ENCODE measurements at regions not wholly inside any gene's neighbourhood (a gene's known extent, or its start where the extent isn't known, plus 50 kb on each side); places are given as distances from the start of the nearest gene placed in this dataset.

GRCh38 chr10:62616885-62617590, 187.5 kb upstream of the ADO start:
- DNase-seq: no peak
- Histone ChIP-seq H3K9me3 (no peaks in the 10 kb centered on the region), H3K27me3 (no peaks in the 10 kb centered on the region), H3K4me3 (ENCODE audit: low read depth, low read length) (no peak overlapping the region), H3K36me3 (no peaks in the 10 kb centered on the region), H3K4me1 (no peaks in the 10 kb centered on the region)
- no peak for TF ChIP-seq CTCF (IDR thresholded peaks at IDR 0.05; ENCODE audit: low read depth, low read length)

- DNase-seq: no peak
Measured at GRCh38 chr10:62617652-62618051, 186.9 kb upstream of the ADO start.

GRCh38 chr10:62618054-62618453, 186.5 kb upstream of the ADO start:
- H3K4me1 ChIP-seq: no peaks in the 10 kb centered on the region
- no peak for TF ChIP-seq CTCF (IDR thresholded peaks at IDR 0.05; ENCODE audit: low read depth, low read length)
- no peak overlapping the region for H3K4me3 ChIP-seq (ENCODE audit: low read depth, low read length)
- H3K27me3 ChIP-seq: no peaks in the 10 kb centered on the region
- DNase-seq: no peak
- no peaks in the 10 kb centered on the region for H3K9me3 ChIP-seq
- no peaks in the 10 kb centered on the region for H3K36me3 ChIP-seq

More at GRCh38 chr10:62617652-62618051, 186.9 kb upstream of the ADO start:
- no peaks in the 10 kb centered on the region for H3K36me3 ChIP-seq
- no peaks in the 10 kb centered on the region for H3K9me3 ChIP-seq
- no peak overlapping the region for H3K4me3 ChIP-seq (ENCODE audit: low read depth, low read length)
- H3K4me1 ChIP-seq: no peaks in the 10 kb centered on the region
- H3K27me3 ChIP-seq: no peaks in the 10 kb centered on the region
- TF ChIP-seq CTCF (IDR thresholded peaks at IDR 0.05; ENCODE audit: low read depth, low read length): no peak

- no peak for TF ChIP-seq CTCF (IDR thresholded peaks at IDR 0.05; ENCODE audit: low read depth, low read length)
- DNase-seq: no peak
- no peaks in the 10 kb centered on the region for H3K4me1 ChIP-seq
- H3K36me3 ChIP-seq: no peaks in the 10 kb centered on the region
- no peaks in the 10 kb centered on the region for H3K27me3 ChIP-seq
- no peak overlapping the region for H3K4me3 ChIP-seq (ENCODE audit: low read depth, low read length)
- no peaks in the 10 kb centered on the region for H3K9me3 ChIP-seq
Measured at GRCh38 chr10:62618576-62619412, 185.7 kb upstream of the ADO start.

- Histone ChIP-seq H3K36me3 (no peaks in the 10 kb centered on the region), H3K27me3 (no peaks in the 10 kb centered on the region), H3K4me3 (ENCODE audit: low read depth, low read length) (no peak overlapping the region), H3K9me3 (no peaks in the 10 kb centered on the region), H3K4me1 (no peaks in the 10 kb centered on the region)
- TF ChIP-seq CTCF (IDR thresholded peaks at IDR 0.05; ENCODE audit: low read depth, low read length): no peak
- no peak for DNase-seq
Measured at GRCh38 chr10:62619413-62619738, 185.1 kb upstream of the ADO start.

GRCh38 chr10:62620491-62620890, 184.0 kb upstream of the ADO start:
- no peaks in the 10 kb centered on the region for H3K4me1 ChIP-seq
- H3K27me3 ChIP-seq: no peaks in the 10 kb centered on the region
- H3K36me3 ChIP-seq: no peaks in the 10 kb centered on the region
- H3K9me3 ChIP-seq: no peaks in the 10 kb centered on the region
- no peak for DNase-seq
- H3K4me3 ChIP-seq (ENCODE audit: low read depth, low read length): no peak overlapping the region
- TF ChIP-seq CTCF (IDR thresholded peaks at IDR 0.05; ENCODE audit: low read depth, low read length): no peak

Measured in BE2C (cell line).